GM21528 (cell line): ENCODE measurements at regions not wholly inside any gene's neighbourhood (a gene's known extent, or its start where the extent isn't known, plus 50 kb on each side); places are given as distances from the start of the nearest gene placed in this dataset.

Experiments used
- ATAC-seq: cut with Tn5 transposase; IDR thresholded peaks from one replicate; pipeline ENCODE4 v1.9.1; 2021; ENCODE audit warnings: mild to moderate bottlenecking, moderate library complexity; ENCODE audit not compliant: unreplicated experiment, low FRiP score

DNA sequence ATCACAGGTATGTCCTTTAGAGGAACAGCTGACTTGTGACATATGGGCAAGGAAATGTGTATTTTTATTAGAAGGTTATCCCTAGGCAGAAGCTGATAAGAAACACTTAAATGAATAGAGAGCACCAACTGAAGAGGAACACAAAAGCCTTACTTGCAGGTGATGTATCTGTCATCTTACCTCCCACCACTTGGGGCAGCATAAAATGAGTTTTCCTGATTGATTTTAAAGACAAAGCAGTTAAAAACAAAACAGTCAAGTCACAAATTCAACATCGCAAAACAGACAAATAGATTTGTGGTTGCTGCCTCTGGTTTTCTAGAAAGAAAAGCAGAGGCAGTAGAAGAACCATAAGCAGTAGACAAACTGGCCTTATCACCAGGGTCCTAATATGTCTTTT is 302.4 kb upstream of the ZNF462 start:
- no peak for ATAC-seq

GRCh38 chr9:106575823-106576222 is 287.1 kb upstream of the ZNF462 start:
- ATAC-seq, result no peak

DNA sequence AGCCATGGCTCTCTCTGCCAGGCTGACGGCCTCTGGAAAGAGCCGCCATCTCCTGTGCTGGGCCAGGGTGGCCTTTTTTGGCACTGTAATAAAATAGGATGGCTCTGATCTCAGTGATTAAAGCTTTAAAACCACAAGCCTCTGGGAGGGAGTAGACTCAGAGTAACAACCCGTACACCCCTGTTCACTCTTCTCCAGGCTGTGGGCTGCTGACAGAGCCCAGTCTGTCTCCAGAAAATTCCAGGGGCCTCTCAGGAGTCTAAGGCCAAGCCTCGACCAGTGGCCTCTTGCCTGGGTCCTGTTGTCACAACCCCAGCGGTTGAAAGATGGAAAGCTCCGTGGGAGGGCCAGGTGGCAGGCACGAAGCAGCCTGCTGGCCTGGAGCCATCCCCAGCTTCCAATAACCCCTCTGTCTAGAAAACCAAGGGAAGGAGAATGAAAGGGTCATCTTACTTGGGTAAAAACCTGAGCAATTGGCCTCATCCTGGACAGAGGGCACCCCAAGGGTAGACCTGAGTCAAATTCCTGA is 286.7 kb upstream of the ZNF462 start:
- no peak for ATAC-seq

DNA sequence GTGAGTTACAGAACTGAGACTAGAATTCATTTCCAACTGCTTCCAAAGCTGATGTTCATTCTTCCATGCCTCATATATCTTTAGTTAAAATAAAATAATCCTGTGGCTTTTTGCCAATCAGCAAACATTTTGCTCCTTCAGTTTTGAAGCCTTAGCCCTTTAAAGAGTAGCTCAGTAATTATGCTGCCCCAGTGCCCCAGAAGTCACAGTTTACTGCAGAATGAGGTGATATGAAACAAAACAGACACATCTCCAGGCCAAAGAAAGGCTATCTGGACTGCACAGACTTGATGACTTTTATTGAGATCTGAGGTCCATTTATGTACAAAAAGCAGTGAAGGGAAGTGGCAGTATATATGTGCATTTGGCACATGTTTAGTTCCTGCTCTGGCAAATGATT is 285.8 kb upstream of the ZNF462 start:
- ATAC-seq, result no peak

GRCh38 chr9:106580546-106580945 is 282.4 kb upstream of the ZNF462 start:
- no peak for ATAC-seq

DNA sequence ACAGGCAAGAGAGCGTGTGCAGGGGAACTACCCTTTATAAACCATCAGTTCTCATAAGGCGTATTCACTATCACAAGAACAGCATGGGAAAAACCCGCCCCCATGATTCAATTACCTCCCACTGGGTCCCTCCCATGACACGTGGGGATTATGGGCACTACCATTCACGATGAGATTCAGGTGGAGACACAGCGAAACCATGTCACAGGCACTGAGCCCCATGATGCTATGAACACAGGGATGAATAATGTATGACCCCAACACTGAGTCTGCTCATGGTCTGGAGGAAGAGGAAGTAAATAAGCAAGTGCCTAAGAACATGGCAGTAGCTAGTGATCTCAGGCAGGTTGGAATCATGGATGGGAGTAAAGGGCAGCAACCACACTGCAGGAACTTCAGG is 281.0 kb upstream of the ZNF462 start:
- no peak for ATAC-seq

- ATAC-seq, result no peak
Measured at GRCh38 chr9:106583751-106584150, 279.2 kb upstream of the ZNF462 start.

DNA sequence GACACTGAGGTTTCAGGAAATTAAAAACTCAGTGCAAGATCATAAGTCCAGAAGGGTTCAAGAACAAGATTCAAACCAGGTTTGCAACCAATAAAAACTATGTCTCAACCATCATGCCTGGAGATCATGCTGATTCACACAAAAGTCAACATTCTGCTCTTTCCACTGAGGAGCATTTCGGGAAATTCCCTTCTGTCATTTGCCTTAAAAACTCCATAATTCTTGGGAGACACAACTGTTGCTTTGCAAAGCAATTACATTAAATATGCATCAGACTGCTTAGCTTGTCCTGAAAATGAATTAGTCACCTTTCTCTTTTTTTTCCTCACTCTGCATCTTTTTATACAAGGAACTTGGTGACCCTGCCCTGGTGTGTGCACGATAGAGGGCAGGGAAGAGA is 275.9 kb upstream of the ZNF462 start:
- no peak for ATAC-seq

- no peak for ATAC-seq
Measured at GRCh38 chr9:106588626-106589025, 274.3 kb upstream of the ZNF462 start.

- no peak for ATAC-seq
Measured at GRCh38 chr9:106590759-106591505, 272.0 kb upstream of the ZNF462 start.

DNA sequence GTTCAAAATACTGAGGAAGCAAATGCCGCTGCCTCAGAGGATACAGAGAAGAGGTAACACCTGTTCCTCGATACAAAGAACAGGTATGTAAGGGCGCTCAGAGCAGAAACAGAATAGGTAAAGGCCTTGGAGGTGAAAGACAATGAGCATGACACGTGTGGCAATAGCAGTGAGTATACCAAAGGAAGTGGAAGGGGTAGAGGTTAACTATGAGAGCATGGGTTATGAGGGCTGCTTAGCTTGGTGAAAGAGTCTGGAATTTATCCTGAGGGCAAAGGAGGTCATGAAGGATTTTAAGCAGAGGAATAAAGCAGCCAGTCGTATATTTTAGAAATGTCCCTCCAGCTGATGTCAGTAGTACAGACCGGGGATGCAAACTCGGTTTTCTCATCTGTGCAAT is 269.8 kb upstream of the ZNF462 start:
- no peak for ATAC-seq

GRCh38 chr9:106596984-106597383 is 266.0 kb upstream of the ZNF462 start:
- no peak for ATAC-seq

GRCh38 chr9:106600955-106601560 is 261.9 kb upstream of the ZNF462 start:
- no peak for ATAC-seq

- no peak for ATAC-seq
Measured at GRCh38 chr9:106602344-106602743, 260.6 kb upstream of the ZNF462 start.

DNA sequence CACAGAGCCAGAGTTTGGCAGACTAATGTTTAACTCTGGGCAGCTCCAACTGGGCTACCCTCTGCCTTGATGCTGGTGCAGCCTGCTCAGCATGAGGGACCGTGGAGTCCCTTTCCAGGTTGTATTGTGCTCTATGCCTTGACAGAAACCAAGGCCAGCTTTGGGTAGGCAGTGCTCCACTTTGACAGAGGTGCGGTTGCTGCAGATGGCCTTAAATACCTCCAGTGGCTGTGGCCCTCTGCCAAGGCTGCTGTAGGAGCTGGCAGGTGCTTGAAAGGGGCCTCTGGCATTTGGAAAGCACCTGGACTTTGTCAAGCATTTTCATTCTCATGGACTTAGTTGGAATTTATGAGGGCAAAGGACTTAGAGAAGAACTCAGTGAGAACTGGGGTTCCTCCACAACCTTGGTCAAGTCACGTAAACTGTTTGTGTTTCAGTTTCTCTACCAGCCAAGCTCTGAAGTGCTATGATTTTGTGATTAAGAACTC is 249.7 kb upstream of the ZNF462 start:
- no peak for ATAC-seq

GRCh38 chr9:106615118-106615889 is 247.7 kb upstream of the ZNF462 start:
- no peak for ATAC-seq

DNA sequence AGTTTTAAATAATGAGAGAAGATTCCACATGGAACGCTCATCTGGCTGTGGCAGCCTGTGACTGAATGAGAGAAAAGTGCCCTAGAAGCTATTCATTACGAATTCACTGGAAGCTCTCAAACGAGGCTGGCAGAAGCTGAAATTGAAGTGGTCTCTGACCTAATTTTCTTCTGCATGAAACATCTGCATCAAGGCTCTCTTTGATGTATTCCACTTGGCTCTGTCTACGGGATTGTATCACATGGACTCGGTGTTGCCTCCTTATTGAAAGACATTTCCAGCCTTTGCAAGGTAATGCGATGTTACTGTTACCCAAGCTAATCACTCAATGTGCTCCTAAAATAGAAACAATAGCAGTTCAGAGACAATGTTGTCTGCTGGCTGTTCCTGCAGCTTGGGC is 246.9 kb upstream of the ZNF462 start:
- ATAC-seq, result no peak

GRCh38 chr9:106616851-106617345 is 246.1 kb upstream of the ZNF462 start:
- no peak for ATAC-seq

DNA sequence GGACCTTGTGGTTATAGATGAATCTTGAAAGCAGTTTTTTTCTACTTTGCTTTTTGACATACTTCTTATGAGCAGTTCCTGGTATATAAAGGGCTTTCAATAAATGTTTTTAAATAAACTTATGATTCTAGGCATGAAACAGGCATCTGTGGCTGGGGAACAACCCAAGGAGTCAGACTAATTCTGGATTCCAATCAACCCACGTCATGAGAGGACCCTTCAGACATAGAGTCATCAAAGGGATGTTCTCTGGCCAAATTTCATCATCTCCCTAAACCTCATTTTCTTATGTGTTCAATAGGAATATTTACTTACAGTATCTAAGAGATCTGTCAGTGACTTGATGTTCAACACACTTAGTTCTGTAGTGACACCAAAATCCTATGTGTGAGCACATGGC is 243.8 kb upstream of the ZNF462 start:
- no peak for ATAC-seq

GRCh38 chr9:106620081-106620480 is 242.9 kb upstream of the ZNF462 start:
- no peak for ATAC-seq

- no peak for ATAC-seq
Measured at GRCh38 chr9:106620866-106621265, 242.1 kb upstream of the ZNF462 start.
